HG03565 (cell line): ENCODE measurements at regions not wholly inside any gene's neighbourhood (a gene's known extent, or its start where the extent isn't known, plus 50 kb on each side); places are given as distances from the start of the nearest gene placed in this dataset.

ENCODE experiments used
- ATAC-seq: cut with Tn5 transposase; IDR thresholded peaks from one replicate; pipeline ENCODE4 v1.9.1; 2021; ENCODE audit warnings: mild to moderate bottlenecking, moderate library complexity; ENCODE audit not compliant: unreplicated experiment

DNA sequence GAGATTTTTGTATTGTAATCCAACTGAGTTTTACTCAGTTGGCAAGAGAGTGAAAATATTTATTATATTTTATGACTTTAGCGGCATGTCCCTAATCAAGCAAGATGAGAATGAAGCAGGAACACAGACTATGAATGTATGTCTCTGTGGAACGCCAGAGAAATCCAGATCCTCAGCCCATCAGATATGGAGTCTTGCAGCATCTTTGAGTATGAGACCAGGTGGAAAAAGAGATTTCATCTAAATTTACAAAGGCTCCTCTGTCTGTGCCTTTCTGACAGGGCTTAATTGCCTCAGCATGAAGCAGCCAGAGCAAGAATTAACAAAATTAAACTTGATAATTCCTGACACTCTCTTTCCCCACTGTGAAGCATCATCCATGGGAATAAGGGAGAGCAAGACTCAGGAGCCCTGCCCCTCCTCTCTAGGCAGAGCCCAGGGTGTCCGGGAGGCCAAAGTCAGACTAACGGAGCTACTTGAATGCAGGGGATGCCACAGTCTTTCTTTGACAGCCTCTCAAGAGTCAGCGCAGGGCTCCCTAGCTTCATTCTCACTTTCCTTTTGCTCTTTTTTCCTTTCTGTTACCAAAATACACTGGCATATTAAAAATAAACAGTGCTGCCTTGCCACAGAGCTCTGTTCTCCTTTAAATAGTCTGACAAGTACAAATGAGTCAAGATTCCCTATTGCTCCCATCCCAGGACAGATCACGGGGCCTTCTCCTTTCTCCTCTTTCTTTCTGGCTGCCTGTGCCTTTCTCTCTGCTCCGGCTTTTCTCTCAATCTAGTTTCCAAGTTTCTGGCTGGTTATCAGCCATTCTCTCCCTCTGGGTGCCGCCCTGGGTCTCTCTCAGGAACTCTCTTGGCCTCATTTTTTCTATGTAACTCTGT lies 132.2 kb upstream of the INHBA start:
- ATAC-seq, result no peak

- no peak for ATAC-seq
Measured at GRCh38 chr7:41832941-41833340, 130.1 kb upstream of the INHBA start.

- no peak for ATAC-seq
Measured at GRCh38 chr7:41830271-41830670, 127.4 kb upstream of the INHBA start.

GRCh38 chr7:41828911-41829310 lies 126.0 kb upstream of the INHBA start:
- ATAC-seq, result no peak

DNA sequence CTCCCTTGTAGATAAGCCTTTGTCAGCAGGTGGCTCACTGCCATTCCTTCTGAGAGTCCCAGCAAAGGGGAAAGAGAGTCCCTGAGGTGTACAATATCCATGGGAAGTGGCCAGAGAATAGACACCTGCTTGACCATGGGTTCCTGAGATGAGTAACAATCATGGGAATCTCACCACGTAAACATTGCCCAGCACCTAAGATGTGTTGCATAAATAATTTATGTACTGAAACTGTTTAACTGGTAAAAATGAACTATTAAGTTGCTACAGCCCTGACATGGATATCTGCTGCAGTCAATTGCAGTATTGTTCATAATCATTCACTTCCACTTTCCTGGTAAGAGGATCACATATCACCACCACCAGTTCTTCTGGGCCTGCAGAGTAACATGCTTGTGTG lies 123.8 kb upstream of the INHBA start:
- ATAC-seq, result no peak

GRCh38 chr7:41825927-41826480 lies 123.1 kb upstream of the INHBA start:
- ATAC-seq, result no peak

GRCh38 chr7:41824284-41824683 lies 121.4 kb upstream of the INHBA start:
- no peak for ATAC-seq

DNA sequence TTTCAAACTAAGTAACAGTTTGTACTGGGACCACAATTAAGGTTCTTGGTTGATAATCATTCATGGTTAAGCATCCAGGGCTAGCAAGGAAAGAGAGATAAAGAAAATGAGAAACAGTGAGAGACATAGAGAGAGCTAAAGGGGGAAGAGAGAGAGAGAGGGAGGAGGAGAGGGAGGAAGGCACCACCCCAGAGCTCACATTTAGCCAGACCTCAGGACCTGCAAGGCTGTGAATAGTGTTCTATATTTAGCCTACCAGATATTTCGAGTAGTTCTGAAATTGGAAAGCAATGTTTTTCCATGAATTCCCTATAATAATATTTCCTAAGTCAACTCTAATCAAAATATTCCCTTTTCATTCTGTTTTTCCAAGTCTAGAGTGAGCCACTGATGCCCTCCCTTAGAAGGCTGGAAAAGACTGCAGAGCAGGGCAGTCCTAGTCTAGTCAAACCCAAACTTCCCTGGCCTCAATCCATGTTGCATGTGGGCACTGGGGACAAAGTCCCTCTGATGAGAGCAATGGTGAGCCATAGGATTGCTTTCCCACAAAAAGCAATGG lies 119.4 kb upstream of the INHBA start:
- no peak for ATAC-seq

DNA sequence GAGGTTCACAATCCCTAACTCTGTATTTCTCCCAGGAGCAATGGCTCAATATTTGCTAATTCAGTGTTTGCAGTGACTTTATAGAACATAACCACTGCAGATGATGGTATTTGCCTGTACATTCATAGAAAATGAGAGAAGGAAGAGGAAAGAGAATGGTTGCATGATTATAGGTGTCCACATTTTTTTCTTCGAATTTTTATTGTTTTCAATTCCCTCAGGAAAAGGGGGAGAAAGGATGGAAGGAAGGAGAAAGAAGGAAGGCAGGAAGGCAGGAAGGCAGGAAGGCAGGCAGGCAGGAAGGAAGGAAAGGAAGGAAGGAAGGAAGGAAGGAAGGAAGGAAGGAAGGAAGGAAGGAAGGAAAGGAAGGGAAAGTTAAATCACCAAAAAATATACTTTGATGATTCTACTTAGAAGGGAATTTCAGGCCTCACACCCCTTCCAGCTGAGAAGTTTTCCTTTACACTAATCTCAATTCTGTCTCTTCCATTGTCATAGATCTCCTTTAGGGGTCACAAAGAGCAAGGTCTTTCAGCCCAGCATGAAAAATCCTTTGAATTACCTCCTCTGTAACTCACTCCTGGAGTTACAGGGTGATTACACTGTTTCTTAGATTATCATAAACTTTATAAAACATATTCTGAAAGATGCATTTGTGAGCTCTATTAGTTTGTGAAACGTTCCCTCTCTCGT lies 118.8 kb upstream of the INHBA start:
- ATAC-seq, result no peak

DNA sequence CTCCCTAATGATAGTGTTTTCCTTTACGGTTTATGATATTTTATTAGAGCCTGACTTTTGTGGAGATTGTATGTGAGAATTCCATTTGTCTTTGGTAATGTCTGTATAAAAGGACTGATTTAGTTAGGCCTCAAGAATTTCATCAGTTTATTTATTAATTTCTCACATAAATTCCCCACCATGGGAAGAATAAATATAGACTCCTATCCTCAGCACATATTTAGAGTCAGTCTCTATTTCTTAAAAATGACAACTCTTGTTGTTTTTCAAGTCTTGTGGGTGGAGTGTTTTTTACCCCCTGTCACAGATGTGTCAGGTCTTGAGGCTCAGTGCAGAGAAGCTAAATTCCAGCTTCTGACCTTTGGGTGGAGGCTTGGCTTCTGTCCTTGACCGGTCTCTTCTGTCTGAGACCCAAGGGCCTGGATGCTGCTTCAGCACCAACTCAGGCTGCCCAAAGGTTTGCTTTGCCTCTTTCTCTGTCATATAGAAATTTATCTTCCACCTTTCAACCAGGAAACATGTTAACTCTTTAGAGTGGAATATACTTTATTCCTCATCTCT lies 117.3 kb upstream of the INHBA start:
- ATAC-seq, result no peak

DNA sequence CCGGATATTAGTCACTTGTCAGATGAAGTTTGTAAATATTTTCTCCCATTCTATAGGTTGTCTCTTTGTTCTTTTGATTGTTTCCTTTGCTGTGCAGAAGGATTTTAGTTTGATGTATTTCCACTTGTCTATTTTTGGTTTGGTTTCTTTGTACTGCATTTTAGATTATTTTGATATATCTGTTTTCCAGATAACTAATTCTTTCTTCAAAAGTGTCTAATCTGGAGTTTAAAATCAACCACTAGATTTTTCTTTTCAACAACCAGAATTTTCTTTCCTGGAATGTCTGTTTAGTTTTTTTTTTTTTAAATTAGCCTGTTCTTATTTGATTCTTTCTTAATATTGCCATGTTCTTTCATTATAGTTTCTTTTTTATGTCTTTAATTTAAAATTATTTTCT lies 116.8 kb upstream of the INHBA start:
- ATAC-seq, result no peak

- ATAC-seq, result no peak
Measured at GRCh38 chr7:41818765-41819398, 116.0 kb upstream of the INHBA start.

GRCh38 chr7:41817386-41817785 lies 114.5 kb upstream of the INHBA start:
- peak; percentile 71 for ATAC-seq

- no peak for ATAC-seq
Measured at GRCh38 chr7:41816111-41816510, 113.2 kb upstream of the INHBA start.

DNA sequence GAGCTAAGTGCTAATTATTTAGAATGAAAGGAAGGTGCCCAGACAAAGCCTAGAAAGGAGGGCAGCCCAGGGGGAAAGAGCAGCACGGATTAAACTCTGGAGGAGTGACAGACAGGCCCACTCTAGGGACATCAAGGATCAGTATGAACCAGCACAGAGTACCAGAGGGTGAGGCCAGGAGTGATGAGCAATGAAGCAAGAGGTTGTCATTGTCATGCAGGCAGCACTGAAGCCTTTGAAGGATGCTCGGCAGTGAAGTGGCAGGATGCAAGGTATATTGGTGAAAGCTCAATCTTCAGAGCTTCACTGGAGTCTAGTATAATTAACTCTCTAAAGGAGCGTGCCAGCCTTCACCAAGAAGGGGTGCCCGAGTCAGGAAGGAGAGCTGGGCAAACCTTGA lies 112.0 kb upstream of the INHBA start:
- no peak for ATAC-seq

DNA sequence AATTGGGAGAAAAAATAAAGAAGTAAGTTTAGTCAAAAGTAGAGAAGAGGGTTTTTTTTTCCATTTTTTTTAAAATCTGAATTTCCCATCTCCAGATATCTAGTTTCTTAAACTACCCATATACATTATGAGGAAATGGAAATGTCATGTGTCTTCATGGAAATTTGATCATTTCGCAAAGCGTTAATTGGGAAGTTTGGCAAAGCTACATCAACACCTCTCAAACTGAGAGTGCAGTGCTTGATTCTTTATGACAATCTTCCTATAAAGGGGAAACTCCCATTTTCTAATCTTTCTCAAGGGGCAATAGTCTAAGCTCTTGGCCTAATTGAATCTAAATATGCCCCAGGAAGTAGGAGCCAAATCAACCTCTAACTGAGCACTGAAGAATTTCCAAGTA lies 110.4 kb upstream of the INHBA start:
- no peak for ATAC-seq

DNA sequence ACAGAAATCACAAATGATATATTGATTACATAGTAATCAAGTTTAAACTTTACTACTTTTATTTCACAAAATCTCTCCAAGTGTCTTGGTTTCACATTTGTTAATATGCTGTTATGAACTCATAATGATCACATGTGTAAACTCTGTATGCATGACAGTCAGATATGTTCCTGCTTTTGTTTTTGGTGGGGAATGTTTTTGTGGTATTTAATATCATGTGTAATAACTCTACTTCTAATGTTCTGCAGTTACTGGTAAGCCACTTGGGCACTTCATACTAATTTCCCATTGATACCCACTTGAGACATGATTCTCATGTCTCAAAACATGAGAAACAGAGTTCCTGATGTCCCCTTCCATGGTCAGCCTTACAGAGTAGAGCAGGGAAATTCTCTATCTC lies 109.1 kb upstream of the INHBA start:
- ATAC-seq, result no peak

- peak; percentile 84 for ATAC-seq
Measured at GRCh38 chr7:41809940-41810576, 107.2 kb upstream of the INHBA start.

DNA sequence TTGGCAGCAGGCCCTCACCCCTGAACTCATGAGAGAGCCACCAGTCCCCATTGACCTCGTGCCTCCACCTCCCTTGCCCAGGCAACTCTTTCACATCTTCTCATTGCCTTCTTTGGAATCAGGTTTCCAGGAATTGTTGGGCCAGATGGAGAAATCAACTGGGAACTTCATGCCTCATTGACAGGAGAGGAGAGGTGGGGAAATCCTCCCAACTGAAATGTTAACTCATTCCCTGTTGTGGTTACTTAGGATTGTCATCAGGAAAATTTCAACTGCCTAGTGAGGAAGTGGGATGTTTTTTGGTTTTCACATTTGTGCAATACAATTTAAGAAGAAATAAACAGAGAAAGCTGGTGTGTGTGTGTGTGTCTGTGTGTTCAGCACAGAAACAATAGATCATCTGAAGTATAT lies 106.6 kb upstream of the INHBA start:
- ATAC-seq, result no peak

DNA sequence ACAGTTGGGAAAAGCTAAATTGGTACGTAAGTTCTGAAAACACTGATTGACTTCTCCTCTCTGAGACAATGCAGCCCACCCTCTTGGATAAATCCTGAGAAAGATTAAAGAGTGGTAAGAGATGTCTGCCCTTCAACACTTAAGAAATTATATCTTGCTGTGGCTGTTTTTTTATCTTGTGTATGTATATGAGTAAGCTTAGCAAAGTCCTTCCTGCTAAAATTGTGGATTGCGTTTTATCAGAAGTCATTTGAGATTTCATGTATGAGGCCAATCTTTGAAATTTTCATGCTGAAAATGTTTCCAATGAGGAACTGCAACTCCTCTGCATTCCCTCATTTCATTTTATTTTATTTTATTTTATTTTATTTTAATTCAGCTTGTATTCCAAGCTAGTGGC lies 106.2 kb upstream of the INHBA start:
- no peak for ATAC-seq
